Hepatocyte (in vitro differentiated cells): ENCODE measurements at regions not wholly inside any gene's neighbourhood (a gene's known extent, or its start where the extent isn't known, plus 50 kb on each side); places are given as distances from the start of the nearest gene placed in this dataset.

ENCODE experiments used
- CTCF ChIP-seq: fragments of 200-600 bp; sonication (generic); IDR thresholded peaks from 2 replicates; pipeline ENCODE4 v1.5.1; 2016; ENCODE audit warnings: antibody characterized with exemption, mild to moderate bottlenecking; ENCODE audit not compliant: poor library complexity
- EZH2 ChIP-seq: fragments of 200-600 bp; sonication (generic); IDR thresholded peaks from 2 replicates; pipeline ENCODE4 v1.6.1; 2016; ENCODE audit warnings: antibody characterized with exemption, mild to moderate bottlenecking, borderline replicate concordance

- peak; percentile 83 for TF ChIP-seq CTCF
- TF ChIP-seq EZH2, result no peak
Measured at GRCh38 chr6:9540534-9541126, 874.2 kb downstream of the TFAP2A start.
